GM12892 (cell line): ENCODE measurements at regions not wholly inside any gene's neighbourhood (a gene's known extent, or its start where the extent isn't known, plus 50 kb on each side); places are given as distances from the start of the nearest gene placed in this dataset.

ENCODE experiments used
- POLR2A ChIP-seq: IDR thresholded peaks from 2 replicates; pipeline ENCODE4 v1.6.1; 2011; ENCODE audit warnings: low read depth, low read length, control low read depth
- POLR2AphosphoS5 ChIP-seq: IDR thresholded peaks from 2 replicates; pipeline ENCODE4 v1.6.1; 2011; ENCODE audit warnings: low read depth, low read length, control low read depth
- TAF1 ChIP-seq: IDR thresholded peaks from 2 replicates; pipeline ENCODE4 v1.6.1; 2011; ENCODE audit warnings: low read depth, mild to moderate bottlenecking, control low read depth, low read length, borderline replicate concordance

- TF ChIP-seq TAF1 (no peak), POLR2A (no peak), POLR2AphosphoS5 (no peak)
These were observed 117.0 kb upstream of the CYP1B1 start for GRCh38 chr2:38192976-38193375.
